Motor neuron (in vitro differentiated cells): ENCODE measurements at regions not wholly inside any gene's neighbourhood (a gene's known extent, or its start where the extent isn't known, plus 50 kb on each side); places are given as distances from the start of the nearest gene placed in this dataset.

Source experiments
- ATAC-seq, 8 experiments: fragments of 200-7000 bp; cut with Tn5 transposase; replicated peaks in 6 of 8; 2 replicates each; pipeline ENCODE4 v1.8.0; 2021; ENCODE audit warnings: mild to moderate bottlenecking in 8 of 8, moderate library complexity in 8 of 8
- H3K27ac ChIP-seq, 2 donors: fragments of 250-450 bp; sonication (Bioruptor Pico); 2 replicates each; pipeline ENCODE4 v1.9.0; 2021; ENCODE audit warnings: antibody characterized with exemption in 2 of 2, mild to moderate bottlenecking in 2 of 2, moderate library complexity in 1 of 2
- H3K4me1 ChIP-seq, 2 donors: fragments of 250-450 bp; sonication (Bioruptor Pico); replicated peaks in 1 of 2; 2 replicates each; pipeline ENCODE4 v1.6.1; 2021; ENCODE audit warnings: antibody characterized with exemption in 2 of 2, mild to moderate bottlenecking in 2 of 2, moderate library complexity in 1 of 2
- H3K4me3 ChIP-seq, 5 donors: fragments of 250-450 bp; sonication (Bioruptor Pico); 2 replicates each; pipeline ENCODE4 v1.9.0; 2021; ENCODE audit warnings: antibody characterized with exemption in 5 of 5, mild to moderate bottlenecking in 5 of 5, moderate library complexity in 4 of 5
- WGBS, 10 experiments: fragments of 450-650 bp; shearing (Covaris generic); methylation state at CpG; one replicate each; pipeline ENCODE4 v1.0.0; 2022; 5-methylcytosine and 5-hydroxymethylcytosine counted together
- in situ Hi-C, 9 experiments: fragments of 400-800 bp; cut with MboI; loops; one replicate each; pipeline ENCODE4 v1.15.0; 2021; ENCODE audit warnings: low sequenced_read_pairs in 9 of 9, low pct_unique_long_range_greater_than_20kb in 2 of 9; ENCODE audit not compliant: unreplicated experiment in 9 of 9

DNA sequence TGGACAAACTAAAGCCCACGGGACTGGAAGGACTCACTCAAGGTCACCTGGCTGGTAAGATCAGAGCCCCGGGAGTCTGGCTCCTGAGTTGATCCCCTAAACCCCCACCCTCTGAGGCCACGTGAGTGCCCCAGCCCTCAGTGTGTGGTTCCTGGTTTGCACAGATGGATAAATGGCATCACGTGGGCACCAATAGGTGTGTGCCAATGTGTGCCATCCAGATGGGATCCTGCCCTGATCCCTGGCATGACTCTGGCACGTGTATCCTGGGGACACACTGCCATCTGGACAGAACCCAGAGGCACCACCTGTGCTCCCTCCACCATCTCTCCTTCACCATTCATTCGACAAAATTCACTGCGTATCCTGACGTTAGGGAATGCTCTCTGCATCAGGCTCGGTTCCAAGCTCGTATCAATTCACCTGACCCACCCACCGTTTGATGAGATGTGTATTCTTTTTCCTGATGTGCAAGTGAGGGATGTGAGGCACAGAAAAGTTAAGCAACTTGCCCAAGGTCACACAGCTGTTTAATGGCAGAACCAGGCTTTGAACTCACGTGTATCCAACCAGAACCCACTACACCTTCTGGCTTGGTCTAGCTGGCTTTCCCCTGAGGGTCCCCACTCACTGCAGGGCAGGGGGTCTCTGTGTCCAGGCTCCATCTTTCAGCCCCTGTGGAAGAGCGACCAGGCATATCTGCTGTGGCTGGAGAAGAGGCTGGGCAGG lies 49.8 kb upstream of the PAX7 start:
- WGBS, 10 experiments, result 30 to 100% (median 63%) methylated on average over 1 to 9 of the region's 13 CpGs; no CpG with 5 or more reads in 2 of the 10 experiments
- peaks cover 3 to 5% of the 10 kb centered on the region in 2 donors for H3K4me1 ChIP-seq
- in situ Hi-C loops, result loop anchor here in 4 of 9 experiments (25.0 kb wide), 3 partner anchors 231 to 1469 kb away; partner anchors contain the start of gene PADI2 (in 1 of the 4)
- no peak overlapping the region for H3K27ac ChIP-seq
- H3K4me3 ChIP-seq, result no peak overlapping the region
- no peak for ATAC-seq
